ENCODE measurements at regions not wholly inside any gene's neighbourhood (a gene's known extent, or its start where the extent isn't known, plus 50 kb on each side); places are given as distances from the start of the nearest gene placed in this dataset.
A peak's percentile ranks its signal among the peaks of the same experiment; 100 is the strongest.

DNA sequence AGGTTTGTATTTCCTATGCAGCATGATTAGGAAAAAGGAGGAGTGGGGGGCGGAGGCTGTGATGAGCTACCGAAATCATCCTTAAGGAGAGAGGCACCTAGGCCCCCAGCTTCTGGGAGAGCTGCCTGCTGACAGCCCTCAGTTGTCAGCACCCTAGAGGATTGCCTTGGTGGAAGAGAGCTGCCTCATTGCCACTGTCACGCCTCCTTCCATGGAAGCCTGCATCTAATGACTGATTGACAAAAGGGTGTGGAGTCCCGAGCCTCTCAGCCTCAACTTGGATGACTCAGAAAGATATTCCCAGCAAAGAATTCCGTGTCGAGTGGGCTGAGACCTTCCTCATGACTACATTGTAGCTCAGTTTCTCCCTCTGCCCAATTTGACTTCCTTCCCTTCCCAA is 320.4 kb upstream of the PROK2 start:
- WGBS, 2 donors, result 81 to 88% methylated on average over 6 of the region's 6 CpGs
- Histone ChIP-seq H3K4me1 (peaks cover 0 to 17% (median 13%) of the 10 kb centered on the region in 4 donors), H3K9me3 (no peaks in the 10 kb centered on the region), H3K27ac (no peak overlapping the region), H3K4me3 (no peak overlapping the region), H3K27me3 (no peaks in the 10 kb centered on the region), H3K36me3 (no peaks in the 10 kb centered on the region)
- TF ChIP-seq POLR2A (IDR thresholded peaks at IDR 0.05) (no peak), EP300 (IDR thresholded peaks at IDR 0.05) (no peak)
- TF ChIP-seq, protein P1, sequence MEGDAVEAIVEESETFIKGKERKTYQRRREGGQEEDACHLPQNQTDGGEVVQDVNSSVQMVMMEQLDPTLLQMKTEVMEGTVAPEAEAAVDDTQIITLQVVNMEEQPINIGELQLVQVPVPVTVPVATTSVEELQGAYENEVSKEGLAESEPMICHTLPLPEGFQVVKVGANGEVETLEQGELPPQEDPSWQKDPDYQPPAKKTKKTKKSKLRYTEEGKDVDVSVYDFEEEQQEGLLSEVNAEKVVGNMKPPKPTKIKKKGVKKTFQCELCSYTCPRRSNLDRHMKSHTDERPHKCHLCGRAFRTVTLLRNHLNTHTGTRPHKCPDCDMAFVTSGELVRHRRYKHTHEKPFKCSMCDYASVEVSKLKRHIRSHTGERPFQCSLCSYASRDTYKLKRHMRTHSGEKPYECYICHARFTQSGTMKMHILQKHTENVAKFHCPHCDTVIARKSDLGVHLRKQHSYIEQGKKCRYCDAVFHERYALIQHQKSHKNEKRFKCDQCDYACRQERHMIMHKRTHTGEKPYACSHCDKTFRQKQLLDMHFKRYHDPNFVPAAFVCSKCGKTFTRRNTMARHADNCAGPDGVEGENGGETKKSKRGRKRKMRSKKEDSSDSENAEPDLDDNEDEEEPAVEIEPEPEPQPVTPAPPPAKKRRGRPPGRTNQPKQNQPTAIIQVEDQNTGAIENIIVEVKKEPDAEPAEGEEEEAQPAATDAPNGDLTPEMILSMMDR (IDR thresholded peaks at IDR 0.05), result no peak
- no peak for DNase-seq (ENCODE audit: low spot score in 2 of 2)

DNA sequence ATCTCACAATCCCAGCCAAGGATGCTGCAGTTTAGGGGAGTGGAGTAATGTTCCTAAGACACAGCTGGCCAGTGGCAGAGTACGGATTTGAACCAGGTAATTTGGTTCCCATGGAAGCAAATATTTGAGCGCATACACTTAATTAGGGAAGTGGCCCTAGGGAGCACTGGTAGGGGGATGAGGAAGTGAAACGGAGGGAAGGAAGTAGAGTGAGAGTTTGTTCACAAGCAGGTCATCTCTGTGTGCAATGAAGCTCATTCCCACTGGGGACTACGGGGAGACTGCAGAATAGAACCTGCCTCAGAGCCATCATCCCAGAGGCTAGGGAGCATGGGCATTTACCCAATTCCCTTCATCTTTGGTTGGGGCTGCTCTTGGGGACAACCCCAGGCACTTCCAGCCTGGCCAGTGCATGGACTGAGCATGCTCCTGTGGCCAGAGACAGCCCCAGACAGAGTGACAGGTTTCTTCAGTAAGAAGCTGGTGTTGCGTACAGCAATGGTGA is 317.2 kb upstream of the PROK2 start:
- no peaks in the 10 kb centered on the region for H3K36me3 ChIP-seq
- H3K9me3 ChIP-seq, result no peaks in the 10 kb centered on the region
- WGBS, 2 donors, result 67 to 75% methylated on average over 5 of the region's 5 CpGs
- no peak for DNase-seq (ENCODE audit: low spot score in 2 of 2)
- TF ChIP-seq EP300 (IDR thresholded peaks at IDR 0.05), result peak in 1 of 2 donors; percentile 52
- no peak for TF ChIP-seq POLR2A (IDR thresholded peaks at IDR 0.05)
- TF ChIP-seq, protein P1 (IDR thresholded peaks at IDR 0.05), result no peak
- peaks cover 0 to 21% (median 13%) of the 10 kb centered on the region in 4 donors for H3K4me1 ChIP-seq
- no peaks in the 10 kb centered on the region for H3K27me3 ChIP-seq
- H3K4me3 ChIP-seq, result no peak overlapping the region
- H3K27ac ChIP-seq, result no peak overlapping the region

DNA sequence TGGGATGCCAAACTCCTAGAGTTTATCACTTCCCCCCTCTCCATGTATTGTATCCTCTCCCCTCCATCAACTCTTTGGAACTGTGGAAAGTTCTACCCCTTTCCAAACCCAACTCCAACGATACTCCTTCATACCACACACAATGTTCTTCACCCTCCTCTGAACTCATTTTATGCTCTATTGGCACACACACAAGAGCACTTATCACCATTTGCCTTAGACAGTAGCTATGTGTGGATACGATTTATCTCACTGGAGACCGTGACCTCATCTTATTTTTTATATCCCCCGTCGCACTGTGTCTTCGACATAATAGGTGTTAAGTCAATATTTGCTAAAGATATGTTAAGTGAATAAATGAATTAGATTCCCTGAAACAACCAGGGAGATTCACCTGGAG is 316.5 kb upstream of the PROK2 start:
- no peak for DNase-seq (ENCODE audit: low spot score in 2 of 2)
- TF ChIP-seq, protein P1 (IDR thresholded peaks at IDR 0.05), result no peak
- TF ChIP-seq POLR2A (IDR thresholded peaks at IDR 0.05) (no peak), EP300 (IDR thresholded peaks at IDR 0.05) (no peak)
- no peaks in the 10 kb centered on the region for H3K9me3 ChIP-seq
- no peak overlapping the region for H3K27ac ChIP-seq
- peaks cover 0 to 21% (median 13%) of the 10 kb centered on the region in 4 donors for H3K4me1 ChIP-seq
- WGBS, 2 donors, result 57 to 65% methylated on average over 6 of the region's 6 CpGs
- H3K36me3 ChIP-seq, result no peaks in the 10 kb centered on the region
- no peak overlapping the region for H3K4me3 ChIP-seq
- no peaks in the 10 kb centered on the region for H3K27me3 ChIP-seq

DNA sequence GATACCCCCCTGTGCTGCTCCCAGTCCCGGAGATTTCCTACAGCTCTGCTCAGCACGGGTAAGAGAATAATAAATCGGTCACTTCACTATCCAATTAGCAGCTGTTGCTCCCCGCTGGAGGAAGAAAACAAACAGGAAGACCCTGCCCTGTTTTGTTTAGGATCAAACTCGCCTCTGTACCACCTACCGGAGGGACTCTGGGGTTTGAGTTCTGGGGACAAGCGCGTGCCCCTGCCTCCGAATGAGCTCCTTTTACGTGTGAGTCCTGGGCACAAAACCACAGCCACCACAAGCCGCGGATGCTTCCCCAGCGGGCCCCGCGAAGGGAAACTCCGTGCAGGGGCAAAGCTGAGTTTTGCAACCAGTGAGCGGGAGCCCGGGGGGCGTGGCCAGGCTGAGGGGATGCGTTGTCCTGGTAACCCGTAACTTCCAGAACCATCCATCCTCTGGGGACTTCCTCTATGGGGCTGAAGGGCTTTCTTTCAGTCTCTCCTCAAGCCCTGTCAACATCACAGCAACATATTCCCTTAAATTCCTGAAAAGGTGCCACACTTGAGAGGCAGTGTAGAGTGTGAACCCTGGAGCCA is 315.7 kb upstream of the PROK2 start:
- Histone ChIP-seq H3K36me3 (no peaks in the 10 kb centered on the region), H3K4me3 (peak overlapping the region in 3 of 4 donors; percentile 31 to 40 (median 31)), H3K4me1 (peaks cover 0 to 21% (median 13%) of the 10 kb centered on the region in 4 donors), H3K9me3 (no peaks in the 10 kb centered on the region), H3K27me3 (no peaks in the 10 kb centered on the region), H3K27ac (peak overlapping the region in 2 of 4 donors; percentile 46 to 56)
- peak; percentile 57 to 73 for DNase-seq (ENCODE audit: low spot score in 2 of 2)
- TF ChIP-seq, protein P1 (IDR thresholded peaks at IDR 0.05), result no peak
- TF ChIP-seq EP300 (IDR thresholded peaks at IDR 0.05), result peak; percentile 16 to 52
- WGBS, 2 donors, result 0 to 2% methylated on average over 13 to 21 of the region's 21 CpGs

DNA sequence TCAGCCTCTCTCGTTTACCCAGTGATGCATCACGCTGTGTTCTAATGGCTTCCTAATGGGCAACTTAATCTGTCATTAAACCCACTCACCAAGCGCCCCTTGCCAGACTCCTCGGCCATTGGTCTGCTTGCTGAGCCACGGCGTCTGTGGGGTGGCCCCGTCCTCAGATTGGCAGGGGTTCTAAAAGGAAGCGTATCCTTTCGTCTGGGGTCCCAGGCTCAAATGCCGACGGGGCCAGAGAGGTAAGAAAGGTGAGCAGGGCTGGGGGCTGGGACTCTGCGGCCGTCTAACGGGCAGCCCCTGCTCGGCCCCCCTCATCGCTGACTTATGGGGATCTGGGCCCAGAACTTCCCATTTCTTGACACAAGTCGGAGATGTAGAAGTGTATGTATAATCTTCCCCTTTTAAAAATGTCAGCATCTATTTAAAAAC is 315.1 kb upstream of the PROK2 start:
- Histone ChIP-seq H3K4me1 (peaks cover 0 to 21% (median 13%) of the 10 kb centered on the region in 4 donors), H3K27me3 (no peaks in the 10 kb centered on the region), H3K4me3 (peak overlapping the region in 1 of 4 donors; percentile 40), H3K27ac (peak overlapping the region in 1 of 4 donors; percentile 56), H3K36me3 (no peaks in the 10 kb centered on the region), H3K9me3 (no peaks in the 10 kb centered on the region)
- no peak for DNase-seq (ENCODE audit: low spot score in 2 of 2)
- WGBS, 2 donors, result 38 to 48% methylated on average over 17 of the region's 17 CpGs
- TF ChIP-seq POLR2A (IDR thresholded peaks at IDR 0.05) (no peak), EP300 (IDR thresholded peaks at IDR 0.05) (no peak)
- TF ChIP-seq, protein P1 (IDR thresholded peaks at IDR 0.05), result no peak
